Ramos (cell line): ENCODE measurements at regions not wholly inside any gene's neighbourhood (a gene's known extent, or its start where the extent isn't known, plus 50 kb on each side); places are given as distances from the start of the nearest gene placed in this dataset.
"Not testable (repeated sequence)": the region's sequence is repeated elsewhere in the genome, so short reads cannot be mapped to it uniquely, and the experiment has no call there.

Experiments used
- in situ Hi-C: fragments of 300-500 bp; cut with MboI; formaldehyde crosslinking; loops from one replicate; pipeline ENCODE4 v1.14.3; 2022; ENCODE audit warnings: low sequenced_read_pairs; ENCODE audit not compliant: unreplicated experiment

DNA sequence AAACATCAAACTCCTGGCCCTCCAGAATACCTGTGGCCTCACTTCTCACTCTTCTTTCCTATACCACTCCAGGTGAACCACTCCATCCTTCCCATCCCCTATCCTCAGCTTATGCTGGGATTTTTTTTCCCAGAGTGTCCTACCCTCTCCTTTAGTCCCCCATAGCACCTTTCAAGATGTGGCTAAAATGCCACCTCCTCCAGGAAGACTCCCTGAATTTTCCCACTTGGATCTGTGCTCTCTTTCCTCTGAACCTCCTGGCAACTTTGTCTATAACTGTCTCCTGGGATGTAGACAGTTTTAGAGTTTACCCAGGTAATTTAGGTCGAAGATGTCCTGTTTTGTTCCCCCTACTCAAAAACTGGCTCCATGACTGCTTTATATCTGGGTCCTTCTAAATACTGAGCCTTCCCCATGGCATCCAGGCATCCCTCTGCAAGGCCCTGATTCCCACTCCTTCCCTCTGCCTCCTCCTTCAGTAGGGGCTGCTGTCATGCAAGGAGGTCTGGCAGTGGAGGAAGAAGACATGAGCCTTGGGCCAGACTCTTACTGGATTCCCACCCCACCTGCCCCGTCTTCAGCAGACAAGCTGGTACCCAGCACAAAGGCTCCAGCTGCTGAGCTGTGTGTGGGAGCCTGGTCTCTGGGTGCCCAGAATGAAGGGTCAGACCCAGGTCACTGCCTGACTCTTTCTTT is 161.5 kb downstream of the SMAD6 start:
- in situ Hi-C loops: no loop called here

DNA sequence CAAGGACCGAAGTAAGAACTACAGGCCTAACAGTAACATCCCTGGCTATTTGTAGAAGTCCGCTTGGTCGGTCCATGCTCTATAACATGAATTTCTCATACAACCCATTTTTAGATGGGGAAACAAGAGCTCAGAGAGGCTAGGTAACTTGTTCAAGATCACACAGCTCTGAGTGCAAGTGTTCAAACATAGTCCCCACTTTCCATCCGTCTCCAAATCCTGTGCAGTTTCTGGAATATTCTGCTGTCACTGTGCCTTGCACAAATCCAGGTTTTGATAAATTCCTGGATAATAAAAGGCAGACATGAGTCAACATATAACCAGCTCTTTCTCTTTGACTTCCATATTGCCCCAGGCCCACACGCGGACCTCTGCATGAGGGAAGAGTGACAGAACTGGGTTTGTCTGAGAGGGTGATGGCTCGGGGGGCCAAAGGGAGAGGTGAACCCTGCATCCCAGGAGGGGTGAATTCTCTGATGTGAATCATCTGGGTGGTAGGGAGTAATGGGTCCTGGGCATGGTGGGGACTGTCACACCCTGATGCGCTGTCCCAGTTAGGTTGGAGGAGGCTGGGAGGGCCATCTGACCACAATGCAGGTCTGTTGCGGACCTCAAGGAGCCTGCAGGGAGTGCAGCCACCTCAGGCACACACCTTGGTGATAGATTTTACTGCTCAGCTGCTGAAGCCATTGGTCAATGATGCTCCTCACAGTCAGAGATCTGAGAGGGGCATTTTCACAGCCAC is 162.2 kb downstream of the SMAD6 start:
- in situ Hi-C loops: no loop called here

DNA sequence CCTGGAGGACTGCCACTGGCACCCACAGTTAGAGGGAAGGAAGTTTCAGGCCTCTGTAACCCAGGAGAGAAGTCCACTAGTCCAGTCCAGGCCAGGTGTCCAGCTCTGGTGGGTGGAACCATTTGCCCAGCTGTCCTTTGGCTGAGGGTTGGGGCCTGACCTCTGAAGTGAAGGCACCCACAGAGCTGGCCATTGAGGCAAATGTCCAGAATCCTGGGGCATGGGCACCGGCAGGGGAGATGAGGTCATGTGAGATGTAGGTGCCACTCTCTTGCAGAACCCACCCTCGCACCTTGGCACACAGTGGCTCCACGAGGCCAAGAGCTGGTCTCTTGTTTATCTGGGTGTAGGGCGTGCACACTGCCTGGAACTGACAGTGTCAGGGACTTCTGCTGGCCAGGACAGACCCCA is 162.8 kb downstream of the SMAD6 start:
- in situ Hi-C loops: no loop called here

DNA sequence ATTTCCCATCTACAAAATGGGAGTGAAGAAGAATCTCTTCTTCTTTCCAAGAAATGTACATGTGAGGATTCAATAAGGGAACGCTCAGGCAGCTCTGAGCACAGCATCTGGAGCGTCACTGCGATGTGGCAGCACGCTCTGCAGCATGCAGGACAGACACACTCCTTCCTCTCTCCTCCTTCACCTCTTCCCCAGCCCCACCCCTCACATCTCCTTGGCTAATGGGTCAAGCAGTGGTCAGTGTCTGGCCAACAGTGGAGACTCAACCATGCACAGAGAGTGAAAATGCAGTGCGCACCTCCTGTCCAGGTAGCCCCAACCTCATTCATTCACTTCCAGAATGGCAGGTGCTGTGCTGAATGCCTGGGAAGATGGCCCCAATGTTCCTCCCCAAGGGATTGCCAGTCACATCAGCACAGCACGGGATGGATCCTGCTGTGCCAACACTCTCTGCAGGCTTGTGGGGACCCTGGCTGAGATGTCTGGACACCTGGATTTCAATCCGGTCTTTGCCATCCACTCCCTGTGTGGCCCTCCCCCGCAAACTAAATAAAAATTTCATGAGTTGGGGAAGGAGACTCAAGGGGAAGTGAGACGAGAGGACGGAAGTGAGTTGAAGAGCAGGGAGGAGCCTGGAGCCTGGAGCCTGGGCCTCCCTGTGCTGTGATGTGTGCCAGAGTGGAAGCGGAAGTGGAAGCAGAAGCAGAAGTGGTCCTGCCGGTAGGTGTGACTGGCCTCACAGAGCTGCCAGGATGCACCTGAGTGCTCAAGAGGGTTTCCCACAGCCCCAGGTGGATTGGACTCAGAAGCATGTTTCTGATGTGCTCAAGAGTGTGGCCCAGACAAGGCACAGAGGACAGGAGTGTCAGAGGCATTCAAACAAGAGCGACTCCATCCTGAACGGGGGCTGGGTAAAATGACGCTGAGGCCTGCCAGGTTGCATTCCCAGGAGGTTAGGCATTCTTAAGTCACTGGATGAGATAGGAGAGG is 163.9 kb downstream of the SMAD6 start:
- in situ Hi-C loops: no loop called here

DNA sequence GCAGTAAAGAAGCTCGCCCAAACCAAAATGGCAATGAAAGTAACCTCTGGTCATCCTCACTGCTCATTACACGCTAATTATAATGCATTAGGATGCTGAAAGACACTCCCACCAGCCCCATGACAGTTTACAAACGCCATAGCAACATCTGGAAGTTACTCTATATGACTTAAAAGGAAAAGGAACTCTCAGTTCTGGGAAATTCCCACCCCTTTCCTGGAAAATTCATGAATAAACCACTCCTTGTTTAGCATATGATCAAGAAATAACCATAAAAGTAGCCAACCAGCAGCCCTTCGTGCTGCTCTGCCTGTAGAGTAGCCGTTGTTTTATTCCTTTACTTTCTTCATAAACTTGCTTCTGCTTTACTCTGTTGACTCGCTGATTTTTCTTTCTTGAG is 164.6 kb downstream of the SMAD6 start:
- in situ Hi-C loops: no loop called here

DNA sequence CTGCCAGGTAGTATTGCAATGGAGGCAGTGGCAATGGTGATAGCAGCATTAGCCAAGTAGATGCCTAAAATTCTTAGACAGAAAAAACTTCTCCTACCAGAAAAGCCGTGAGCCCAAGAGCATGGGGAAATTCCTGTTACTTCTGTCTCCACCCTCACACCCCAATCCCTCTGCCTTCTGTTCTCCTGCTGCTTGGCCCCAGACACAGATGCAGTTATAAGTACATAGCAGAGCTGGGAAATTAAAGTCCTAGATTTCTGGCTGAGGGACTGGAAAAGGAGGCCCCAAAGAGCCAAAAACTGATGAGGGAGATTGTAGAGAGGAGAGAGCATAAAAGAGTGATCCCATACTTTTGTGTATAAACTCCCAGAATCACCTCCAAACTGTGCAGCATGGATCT is 166.9 kb downstream of the SMAD6 start:
- in situ Hi-C loops: no loop called here

DNA sequence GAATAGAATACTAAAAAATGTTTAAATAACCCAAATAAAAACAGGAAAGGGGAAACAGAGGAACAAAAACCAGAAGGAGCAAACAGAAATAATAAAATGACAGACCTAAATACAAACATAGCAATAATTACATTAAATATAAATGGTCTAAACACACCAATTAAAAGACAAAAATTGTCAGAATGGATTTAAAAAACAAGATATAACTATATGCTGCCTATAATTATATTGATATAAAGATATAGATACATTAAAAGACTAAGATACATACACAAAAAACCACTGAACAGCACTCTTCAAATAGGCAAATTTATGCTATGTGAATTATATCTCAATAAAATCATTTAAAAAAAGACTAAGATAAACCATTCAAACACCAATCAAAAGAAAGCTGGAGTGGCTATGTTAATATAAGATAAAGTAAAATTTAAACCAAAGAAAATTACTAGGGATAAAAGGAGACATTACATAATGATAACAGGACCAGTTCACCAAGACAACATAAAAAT is 168.9 kb downstream of the SMAD6 start:
- in situ Hi-C loops: no loop called here

DNA sequence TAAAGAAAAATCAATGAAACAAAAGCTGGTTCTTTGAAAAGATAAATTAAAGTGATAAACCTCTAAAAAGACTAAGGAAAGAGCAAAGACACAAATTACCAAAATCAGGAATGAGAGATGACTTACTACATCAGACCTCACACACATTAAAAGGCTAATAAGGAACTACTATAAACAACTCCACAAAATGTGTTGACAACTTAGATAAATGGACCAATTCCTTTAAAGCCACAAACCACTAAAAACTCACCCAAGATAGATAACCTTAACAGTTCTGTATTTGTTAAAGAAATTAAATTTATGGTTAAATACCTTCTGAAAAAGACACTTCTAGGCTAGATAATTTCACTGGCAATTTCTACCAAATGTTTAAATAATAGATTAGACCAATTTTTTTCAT is 170.4 kb downstream of the SMAD6 start:
- in situ Hi-C loops: no loop called here

DNA sequence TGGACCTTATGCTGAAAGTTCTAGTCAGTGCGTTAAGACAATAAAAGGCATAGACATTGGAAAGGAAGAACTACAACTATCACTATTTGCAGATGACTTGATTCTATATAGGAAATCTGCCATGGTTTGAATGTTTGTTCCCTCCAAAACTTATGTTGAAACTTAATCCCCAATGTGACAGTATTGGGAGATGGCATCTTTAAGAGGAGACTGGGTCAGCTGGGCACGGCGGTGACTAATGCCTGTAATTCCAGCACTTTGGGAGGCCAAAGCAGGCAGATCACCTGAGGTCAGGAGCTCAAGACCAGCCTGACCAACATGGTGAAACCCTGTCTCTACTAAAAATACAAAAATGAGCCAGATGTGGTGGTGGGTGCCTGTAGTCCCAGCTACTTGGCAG is 171.3 kb downstream of the SMAD6 start:
- in situ Hi-C loops: not testable (repeated sequence)

DNA sequence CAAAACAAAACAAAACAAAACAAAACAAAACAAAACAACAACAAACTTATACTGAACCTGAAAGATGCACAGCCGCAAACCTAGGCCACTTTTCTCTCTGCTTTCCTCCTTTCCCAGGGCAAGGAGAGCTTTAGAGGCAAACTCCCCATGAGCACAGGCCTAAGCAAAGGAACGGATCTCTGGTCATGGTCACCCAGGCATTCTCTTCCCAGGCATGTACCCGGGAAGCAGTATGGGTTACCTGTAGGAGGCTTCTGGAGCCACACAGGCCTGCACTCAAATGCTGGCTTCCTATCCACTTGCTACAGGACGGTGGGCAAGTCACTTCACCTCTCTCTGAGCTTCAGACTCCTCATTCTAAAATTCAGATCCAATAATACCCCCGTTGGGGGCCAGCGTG is 171.8 kb downstream of the SMAD6 start:
- in situ Hi-C loops: no loop called here

DNA sequence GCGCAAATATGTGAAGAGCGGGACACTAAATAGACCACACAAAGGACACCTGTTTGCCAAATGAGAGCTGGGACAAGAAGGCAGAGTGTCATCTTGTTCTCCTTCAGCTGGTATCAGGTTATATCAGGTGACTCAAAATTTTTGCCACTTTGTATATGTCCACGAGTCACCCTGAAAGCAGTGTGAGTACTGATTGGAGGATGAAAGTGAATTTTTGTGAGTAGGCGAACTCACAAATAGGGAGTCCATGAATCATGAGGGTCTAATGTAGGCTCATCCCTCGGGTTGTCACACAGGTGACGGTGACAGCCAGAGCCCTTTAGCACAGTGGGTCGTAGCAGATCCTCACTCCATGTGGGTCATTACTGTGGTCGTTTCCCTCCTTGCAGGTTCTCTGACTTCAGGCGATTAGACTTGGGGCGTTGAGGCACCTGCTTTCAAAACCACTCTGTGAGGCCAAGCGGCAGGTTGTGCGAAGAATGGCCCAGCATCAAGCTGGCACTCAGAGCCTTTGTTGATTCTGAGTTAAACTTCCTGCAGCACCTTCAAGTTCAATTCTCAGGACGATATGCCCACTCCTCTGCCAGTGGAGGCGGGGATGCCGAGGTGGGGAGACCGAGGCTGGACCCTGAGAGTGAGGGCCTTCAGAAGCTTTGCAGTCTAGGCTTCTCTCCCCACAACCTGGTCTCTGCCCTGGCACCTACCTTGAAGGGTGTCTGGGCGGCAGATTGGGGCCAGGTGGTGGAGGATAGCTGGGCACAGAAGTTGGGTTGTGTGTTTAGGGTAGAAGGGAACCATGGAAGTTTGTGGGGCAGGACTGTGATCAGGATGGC is 173.8 kb downstream of the SMAD6 start:
- in situ Hi-C loops: no loop called here

DNA sequence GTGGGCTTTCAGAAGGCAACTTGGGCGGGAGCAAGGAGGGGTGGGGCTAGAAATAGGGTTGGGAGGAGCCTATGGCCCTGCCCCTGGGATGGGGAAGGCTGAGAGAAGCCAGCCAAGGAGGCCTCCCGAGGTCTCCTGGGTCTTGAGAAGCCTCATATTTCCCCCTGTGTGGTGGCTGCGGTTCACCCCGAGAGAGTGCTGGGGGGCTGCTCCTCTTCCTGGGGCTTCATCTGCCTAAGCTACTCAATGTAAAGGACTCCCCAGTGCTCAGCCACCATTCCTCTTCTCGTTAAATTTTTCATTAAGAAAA is 174.3 kb downstream of the SMAD6 start:
- in situ Hi-C loops: no loop called here

DNA sequence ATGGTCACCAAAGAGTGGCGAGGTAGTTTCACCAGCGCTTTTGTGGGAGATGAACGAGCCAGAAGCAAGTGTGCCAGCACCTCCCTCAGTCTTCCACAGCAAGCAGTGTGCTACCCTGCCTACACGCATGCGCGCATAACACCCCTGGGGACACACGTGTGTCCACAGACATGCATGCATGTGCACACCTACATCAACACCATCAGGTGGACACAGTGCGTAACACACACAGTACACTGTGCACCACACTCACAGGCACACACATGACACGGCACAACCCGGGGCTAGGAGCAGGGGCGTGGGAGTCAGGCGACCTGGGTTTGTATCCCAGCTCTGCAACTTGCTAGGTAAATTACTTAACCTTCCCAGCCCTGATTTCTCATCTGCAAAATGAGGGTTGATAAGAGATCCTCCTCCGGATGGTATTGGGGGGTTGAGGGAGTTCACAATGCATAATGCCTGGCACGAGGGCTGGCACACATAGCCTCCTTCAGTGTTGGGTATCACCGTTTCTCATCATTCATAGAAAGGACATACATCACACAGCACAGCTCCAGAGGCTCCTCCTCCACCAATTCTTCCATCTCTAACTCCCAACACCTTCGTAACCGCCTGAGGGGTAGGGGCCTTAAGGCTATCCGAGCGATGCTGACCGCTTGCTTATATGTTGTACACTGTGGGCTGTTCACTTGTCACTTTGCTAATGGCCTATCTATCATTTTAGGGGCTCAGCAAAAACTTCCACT is 174.9 kb downstream of the SMAD6 start:
- in situ Hi-C loops: no loop called here

DNA sequence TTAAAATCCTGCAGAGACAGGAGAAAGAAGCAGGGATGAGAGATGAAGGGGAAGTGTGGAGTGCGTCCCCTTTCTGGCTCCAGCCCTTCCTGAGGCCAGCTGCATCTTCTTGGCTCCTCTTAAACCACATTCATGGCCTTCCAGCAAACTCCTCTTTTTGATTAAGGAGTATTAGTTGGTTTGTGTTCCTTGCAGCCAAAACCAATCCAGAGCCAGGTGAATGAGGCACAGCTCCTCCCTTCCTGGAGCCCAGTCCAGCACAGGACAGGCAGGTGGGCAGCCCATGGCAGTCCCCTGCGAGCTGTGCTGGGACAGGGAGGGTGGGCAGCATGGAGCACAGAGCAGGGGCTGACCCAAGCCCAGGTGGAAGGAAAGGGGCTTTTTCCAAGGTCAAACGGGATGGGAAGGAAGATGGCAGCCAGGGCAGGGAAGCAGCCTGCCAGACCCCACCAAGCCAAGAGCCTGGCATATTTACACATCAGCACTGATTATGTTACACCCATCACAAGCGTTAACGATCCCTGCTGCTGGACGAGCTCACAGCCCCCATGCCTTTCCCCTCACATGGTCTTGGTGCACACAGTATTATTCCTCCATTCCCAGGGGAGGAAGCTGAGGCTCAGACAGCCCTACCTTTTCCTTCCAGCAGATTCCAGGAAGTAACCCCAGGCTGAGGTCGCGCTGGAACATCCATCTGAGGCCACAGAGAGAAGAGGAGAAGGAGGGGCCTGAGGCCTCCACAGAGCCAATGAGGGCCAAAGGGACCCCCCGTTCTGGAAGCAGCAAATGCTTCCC is 175.6 kb downstream of the SMAD6 start:
- in situ Hi-C loops: no loop called here

DNA sequence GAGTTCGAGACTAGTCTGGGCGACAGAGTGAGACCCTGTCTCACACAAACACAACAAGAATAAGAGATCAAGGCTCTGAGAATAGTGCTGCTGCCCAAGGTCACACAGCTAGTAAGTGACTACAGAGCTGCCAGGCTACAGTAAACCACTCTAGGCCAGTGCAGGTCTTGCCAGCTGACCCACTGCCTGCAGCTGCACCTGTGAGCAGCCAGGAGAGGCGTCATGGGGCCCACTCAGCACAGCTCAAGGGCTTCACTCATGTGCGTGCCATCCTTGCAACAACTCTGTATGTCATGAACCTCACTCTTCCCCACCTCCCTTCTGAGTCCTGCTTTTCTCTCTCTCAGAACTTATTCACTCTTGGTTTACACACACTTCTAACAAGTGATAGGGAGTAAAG is 176.7 kb downstream of the SMAD6 start:
- in situ Hi-C loops: no loop called here

DNA sequence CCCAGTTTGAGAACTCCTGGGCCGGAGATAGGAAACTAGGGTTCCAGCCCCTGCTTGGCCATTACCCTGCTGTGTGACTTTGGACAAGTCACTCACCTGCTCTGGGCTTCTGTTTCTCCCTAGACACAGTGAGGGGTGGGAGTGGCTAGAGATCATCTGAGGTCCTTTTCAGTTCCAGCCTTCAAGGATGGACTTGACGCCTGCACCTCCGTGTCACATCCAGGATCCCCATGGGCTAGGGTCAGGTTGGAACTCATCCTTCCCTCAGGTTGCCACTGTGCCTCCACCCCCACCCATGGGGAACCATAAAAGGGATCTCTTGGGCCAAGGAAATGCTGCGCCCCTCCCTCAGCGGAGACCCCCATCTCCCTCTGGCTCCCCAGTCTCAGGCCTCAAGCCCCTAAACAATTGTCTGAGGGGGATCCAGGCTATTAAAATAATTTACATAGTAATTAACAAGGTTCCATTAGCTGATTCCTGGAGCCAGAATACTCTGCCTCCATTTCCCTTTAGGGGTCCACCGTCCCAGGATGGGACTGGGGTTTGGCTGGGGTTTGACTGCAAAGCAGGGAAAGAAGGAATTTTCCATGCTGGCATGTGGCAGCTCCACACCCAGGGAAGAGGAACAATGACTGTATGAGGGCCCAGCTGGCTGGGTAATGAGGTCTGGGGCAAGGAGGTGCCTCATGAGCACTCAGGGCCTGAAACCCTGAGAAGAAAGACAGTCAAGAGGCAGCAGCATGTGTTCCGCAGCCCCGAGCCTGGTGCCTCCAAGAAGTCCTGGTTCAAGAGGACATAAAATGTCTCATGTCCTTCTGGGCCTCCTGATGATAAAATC is 177.7 kb downstream of the SMAD6 start:
- in situ Hi-C loops: no loop called here

DNA sequence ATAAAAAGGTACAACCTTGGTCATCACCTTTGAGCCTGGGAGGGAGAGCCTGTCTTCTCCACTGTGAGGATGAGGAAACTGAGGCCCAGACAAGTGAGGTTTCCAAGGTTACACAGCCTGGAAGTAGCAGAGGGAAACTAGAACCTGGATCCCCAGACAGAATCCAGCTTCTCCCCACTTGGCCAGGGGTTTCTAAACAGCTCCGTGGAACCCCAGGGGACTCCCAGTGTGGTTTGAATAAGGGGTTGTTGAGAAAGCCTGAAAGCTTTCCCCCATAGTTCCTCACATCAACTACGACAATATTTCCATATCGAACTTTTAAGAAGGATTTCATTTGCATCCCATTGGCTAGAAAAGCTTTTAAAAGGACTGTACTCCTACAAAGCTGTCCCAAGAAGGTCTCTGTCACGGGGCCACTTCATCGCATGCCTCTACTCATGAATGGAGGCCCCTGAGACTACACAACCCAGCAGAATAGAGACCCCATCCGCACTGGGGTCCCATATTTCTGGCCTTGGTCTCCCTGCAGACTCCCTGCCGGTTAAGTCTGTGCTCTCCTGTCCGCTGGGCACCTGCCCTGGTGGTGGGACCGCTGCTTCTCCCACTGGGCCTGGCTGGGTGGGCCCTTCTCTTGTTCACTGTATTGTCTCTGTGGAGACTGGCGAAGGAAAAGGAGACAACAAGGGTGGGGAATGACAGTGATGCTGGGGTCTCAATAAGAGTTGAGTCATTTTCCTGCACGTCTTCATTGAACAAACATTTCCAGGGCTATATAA is 178.5 kb downstream of the SMAD6 start:
- in situ Hi-C loops: no loop called here
